ENCODE measurements at regions not wholly inside any gene's neighbourhood (a gene's known extent, or its start where the extent isn't known, plus 50 kb on each side); places are given as distances from the start of the nearest gene placed in this dataset.

DNA sequence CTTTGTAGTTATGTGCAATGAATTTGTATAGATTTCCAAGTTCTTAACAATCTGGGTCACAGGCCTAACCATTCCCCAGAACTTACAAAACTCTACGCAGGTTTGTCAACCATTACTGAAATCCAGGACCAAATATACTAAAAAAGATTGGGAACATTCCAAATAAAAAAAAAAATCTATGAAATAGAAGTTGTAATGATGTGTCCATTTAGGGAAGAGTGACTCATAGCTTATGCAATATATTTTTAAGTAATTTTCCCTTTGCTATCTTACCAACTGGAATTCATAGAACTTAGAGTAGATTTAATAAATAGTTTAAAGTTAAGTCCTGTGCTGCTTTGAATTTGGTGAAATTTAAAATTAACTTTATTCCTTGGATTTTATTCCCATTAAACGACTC is 393.2 kb downstream of the PMP22 start:
- no peak overlapping the region for H3K27ac ChIP-seq
- no peak overlapping the region for H3K4me3 ChIP-seq
- DNase-seq (ENCODE audit: low spot score): no peak
- TF ChIP-seq, protein P1, sequence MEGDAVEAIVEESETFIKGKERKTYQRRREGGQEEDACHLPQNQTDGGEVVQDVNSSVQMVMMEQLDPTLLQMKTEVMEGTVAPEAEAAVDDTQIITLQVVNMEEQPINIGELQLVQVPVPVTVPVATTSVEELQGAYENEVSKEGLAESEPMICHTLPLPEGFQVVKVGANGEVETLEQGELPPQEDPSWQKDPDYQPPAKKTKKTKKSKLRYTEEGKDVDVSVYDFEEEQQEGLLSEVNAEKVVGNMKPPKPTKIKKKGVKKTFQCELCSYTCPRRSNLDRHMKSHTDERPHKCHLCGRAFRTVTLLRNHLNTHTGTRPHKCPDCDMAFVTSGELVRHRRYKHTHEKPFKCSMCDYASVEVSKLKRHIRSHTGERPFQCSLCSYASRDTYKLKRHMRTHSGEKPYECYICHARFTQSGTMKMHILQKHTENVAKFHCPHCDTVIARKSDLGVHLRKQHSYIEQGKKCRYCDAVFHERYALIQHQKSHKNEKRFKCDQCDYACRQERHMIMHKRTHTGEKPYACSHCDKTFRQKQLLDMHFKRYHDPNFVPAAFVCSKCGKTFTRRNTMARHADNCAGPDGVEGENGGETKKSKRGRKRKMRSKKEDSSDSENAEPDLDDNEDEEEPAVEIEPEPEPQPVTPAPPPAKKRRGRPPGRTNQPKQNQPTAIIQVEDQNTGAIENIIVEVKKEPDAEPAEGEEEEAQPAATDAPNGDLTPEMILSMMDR (IDR thresholded peaks at IDR 0.05): no peak

DNA sequence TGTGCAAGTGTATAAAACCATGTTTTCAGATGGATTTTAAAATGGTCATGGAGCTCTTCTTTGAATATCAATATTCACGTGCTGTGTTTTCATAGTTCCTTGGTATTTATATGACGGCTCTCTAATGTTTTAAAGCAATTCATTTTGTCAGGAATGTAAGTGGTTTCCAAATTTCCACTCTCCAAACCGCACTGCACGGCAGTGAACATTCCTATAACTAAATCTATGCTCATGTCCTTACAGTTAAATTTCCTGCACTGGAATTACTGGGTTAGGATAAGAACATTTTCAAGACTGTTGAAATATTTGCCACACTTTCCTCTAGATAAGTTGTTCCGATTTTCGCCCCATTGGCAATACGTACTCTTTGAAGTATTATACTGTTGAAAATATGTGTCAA is 398.9 kb downstream of the PMP22 start:
- DNase-seq (ENCODE audit: low spot score): no peak
- H3K27ac ChIP-seq: no peak overlapping the region
- H3K4me3 ChIP-seq: no peak overlapping the region
- TF ChIP-seq, protein P1 (IDR thresholded peaks at IDR 0.05): no peak

DNA sequence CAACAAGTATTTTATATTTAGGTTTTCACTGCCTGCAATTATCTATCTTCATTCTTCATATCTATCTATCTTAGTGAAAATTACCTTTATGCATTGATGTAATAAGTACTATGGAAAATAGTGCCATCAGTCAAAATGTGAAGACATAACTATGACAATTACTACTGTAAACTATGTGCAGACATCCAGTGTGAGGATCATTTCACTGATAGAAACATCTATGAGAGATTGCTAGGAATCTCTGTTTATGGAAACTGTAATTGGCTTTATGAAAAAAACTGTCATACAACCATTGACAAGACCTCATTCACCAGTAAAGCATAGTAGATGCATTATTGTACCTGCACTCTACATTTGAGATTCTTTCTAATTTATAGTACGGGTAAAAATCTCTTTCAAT is 401.0 kb downstream of the PMP22 start:
- TF ChIP-seq, protein P1 (IDR thresholded peaks at IDR 0.05): no peak
- Histone ChIP-seq H3K27ac (no peak overlapping the region), H3K4me3 (no peak overlapping the region)
- DNase-seq (ENCODE audit: low spot score): no peak

DNA sequence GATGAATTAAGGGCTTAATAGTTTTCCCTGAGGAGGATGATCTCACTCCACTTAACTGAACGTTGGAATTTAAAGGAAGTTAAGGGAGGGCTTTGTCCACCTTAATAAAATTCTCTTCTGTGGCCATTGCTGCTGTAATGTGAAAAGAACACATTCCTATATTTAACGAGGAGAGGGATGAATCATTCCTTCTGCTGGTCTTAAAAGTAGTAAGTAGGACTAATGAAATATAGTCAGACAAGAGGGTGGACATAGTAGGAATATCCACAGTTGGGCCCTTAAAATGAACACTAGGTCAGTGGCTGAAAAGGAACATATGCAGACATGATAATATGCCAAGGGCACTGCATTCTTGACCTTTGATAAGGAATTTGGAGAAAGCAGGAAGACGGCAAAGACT is 405.6 kb downstream of the PMP22 start:
- DNase-seq (ENCODE audit: low spot score): no peak
- no peak overlapping the region for H3K27ac ChIP-seq
- no peak overlapping the region for H3K4me3 ChIP-seq
- TF ChIP-seq, protein P1 (IDR thresholded peaks at IDR 0.05): no peak

DNA sequence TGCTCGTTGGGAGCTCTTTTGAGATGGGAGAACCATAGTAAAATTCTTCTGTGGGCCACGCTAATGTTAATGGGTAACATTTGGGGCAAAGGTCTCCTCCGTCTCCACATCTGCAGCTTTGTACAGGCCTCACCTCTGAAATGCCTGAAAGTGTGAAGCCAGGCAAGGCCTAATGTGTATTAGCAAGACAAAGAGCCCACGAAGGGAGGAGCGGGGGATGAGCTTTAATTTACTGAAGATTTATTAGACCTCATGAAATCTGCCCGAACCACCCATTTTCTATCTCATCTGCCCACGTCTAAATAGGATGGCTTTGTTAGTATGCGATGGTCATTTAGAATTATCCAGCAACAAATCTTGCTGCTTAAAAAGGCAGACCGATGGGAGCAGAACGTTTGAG is 408.9 kb downstream of the PMP22 start:
- H3K27ac ChIP-seq: no peak overlapping the region
- no peak for DNase-seq (ENCODE audit: low spot score)
- TF ChIP-seq, protein P1 (IDR thresholded peaks at IDR 0.05): no peak
- H3K4me3 ChIP-seq: no peak overlapping the region

DNA sequence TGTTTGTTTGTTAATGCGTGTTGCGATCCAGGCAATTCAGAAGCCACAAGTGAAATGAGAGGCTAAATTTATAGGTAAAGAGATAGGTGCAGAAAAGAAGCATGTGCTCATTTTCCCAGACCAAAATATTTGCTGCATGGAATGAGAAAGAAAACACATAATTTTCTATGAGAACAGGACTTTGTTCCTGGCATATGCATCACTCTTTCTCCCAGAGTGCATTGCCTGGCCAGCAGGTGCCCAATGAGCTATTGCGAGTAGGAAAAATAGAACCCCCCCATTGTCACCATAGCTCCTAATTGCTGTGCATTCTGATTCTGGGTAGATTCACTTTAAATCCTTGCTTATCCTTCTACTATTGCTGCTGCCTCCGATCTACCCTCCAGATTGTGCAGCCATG is 410.4 kb downstream of the PMP22 start:
- Histone ChIP-seq H3K4me3 (no peak overlapping the region), H3K27ac (no peak overlapping the region)
- TF ChIP-seq, protein P1 (IDR thresholded peaks at IDR 0.05): no peak
- DNase-seq (ENCODE audit: low spot score): no peak

DNA sequence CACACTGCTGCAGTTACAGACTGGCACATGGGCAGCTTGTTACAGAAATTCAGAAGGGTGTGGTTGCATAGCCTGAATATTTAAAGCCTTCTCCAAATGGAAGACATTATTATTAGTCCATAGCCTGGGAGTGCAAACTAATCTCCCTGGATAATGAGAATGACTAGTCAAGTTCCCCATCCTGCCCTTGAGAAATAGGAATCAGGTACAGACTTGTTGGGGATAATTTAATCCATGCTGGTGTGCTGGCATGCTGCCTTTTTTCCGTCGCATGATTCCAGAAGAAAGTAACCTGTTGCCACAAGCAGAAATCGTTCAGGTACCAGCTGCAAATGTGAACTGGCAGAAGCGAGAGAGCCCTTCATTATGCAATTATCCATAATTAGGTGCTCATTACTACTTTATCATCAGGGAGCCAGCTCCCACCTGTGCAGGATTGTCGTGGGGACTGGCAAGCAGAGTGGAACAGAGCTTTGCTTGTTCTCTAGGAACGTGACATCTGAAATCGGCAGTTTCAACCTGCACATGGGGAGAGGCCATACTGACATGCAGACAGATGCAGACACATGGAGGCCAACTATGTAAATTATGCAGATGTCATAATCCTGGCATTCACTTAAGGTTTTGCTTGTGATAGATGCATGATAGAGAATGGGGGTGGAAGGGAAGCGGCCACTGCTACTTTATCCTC is 419.4 kb downstream of the PMP22 start:
- no peak for DNase-seq (ENCODE audit: low spot score)
- H3K4me3 ChIP-seq: no peak overlapping the region
- no peak overlapping the region for H3K27ac ChIP-seq
- TF ChIP-seq, protein P1 (IDR thresholded peaks at IDR 0.05): no peak
